Bronchial epithelial cell (primary cell): ENCODE measurements at regions not wholly inside any gene's neighbourhood (a gene's known extent, or its start where the extent isn't known, plus 50 kb on each side); places are given as distances from the start of the nearest gene placed in this dataset.

Experiments
- DNase-seq: peaks from one replicate; pipeline ENCODE4 v3.0.0-alpha.2; 2010; ENCODE audit warnings: low read depth
- FAIRE-seq: peaks from 2 replicates; lab custom pipeline; 2011; peaks lifted over from hg19 to GRCh38; lab: Jason Lieb, UNC
- H3K27me3 ChIP-seq: 2 replicates; pipeline ENCODE4 v1.5.1; 2011; ENCODE audit warnings: low read length; ENCODE audit not compliant: control insufficient read depth, insufficient read depth
- H3K36me3 ChIP-seq: 2 replicates; pipeline ENCODE4 v1.5.1; 2011; ENCODE audit warnings: low read length; ENCODE audit not compliant: control insufficient read depth, insufficient read depth
- H3K4me3 ChIP-seq: 2 replicates; pipeline ENCODE4 v1.5.1; 2011; ENCODE audit warnings: mild to moderate bottlenecking, low read depth, low read length, control low read depth
- TF ChIP-seq, protein P1 (sequence below): IDR thresholded peaks from 2 replicates; pipeline ENCODE4 v1.5.1; 2011; ENCODE audit warnings: mild to moderate bottlenecking, moderate library complexity, low read length, control low read depth, inconsistent platforms; ENCODE audit not compliant: insufficient read depth, severe bottlenecking

DNA sequence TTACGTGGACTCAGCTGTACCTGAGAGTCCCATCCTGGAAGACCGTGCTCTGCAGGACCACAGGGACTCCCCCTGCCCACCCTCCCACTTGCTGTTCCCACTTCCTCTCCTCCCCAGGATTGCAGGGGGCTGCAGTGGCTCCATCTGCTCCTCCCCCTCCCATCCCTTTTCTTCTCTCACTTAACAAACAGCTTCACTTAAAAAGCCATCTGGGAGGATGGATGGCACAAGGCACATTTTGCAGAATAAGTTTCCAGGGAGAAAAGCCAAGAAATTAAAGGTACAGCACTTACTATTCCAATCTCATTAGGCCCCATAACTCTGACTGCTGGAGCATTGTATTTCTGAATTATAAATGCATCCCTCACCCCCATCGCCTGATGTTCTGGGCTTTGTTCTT, 458.7 kb downstream of the PTPRU start:
- TF ChIP-seq, protein P1, sequence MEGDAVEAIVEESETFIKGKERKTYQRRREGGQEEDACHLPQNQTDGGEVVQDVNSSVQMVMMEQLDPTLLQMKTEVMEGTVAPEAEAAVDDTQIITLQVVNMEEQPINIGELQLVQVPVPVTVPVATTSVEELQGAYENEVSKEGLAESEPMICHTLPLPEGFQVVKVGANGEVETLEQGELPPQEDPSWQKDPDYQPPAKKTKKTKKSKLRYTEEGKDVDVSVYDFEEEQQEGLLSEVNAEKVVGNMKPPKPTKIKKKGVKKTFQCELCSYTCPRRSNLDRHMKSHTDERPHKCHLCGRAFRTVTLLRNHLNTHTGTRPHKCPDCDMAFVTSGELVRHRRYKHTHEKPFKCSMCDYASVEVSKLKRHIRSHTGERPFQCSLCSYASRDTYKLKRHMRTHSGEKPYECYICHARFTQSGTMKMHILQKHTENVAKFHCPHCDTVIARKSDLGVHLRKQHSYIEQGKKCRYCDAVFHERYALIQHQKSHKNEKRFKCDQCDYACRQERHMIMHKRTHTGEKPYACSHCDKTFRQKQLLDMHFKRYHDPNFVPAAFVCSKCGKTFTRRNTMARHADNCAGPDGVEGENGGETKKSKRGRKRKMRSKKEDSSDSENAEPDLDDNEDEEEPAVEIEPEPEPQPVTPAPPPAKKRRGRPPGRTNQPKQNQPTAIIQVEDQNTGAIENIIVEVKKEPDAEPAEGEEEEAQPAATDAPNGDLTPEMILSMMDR = no peak
- H3K4me3 ChIP-seq = no peak overlapping the region
- no peak for FAIRE-seq
- no peaks in the 10 kb centered on the region for H3K36me3 ChIP-seq
- H3K27me3 ChIP-seq = peaks cover 8% of the 10 kb centered on the region
- no peak for DNase-seq

DNA sequence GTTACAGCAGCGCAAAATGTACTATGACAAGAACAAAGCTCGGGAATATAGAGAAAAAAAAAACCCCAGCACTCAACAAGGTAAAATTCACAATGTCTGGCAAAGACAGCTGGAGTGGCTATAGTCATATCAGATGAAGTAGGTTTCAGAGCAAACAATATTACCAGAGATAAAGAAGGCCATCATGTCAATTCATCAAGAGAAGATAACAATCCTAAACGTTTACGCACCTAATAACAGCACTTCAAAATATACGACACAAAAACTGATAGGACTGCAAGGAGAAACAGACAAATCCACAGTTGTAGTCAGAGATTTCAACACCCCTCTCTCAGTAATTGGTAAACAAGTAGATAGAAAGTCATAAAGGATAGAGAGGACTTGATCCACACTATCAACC, 455.2 kb downstream of the PTPRU start:
- Histone ChIP-seq H3K4me3 (no peak overlapping the region), H3K27me3 (peaks cover 7% of the 10 kb centered on the region), H3K36me3 (no peaks in the 10 kb centered on the region)
- TF ChIP-seq, protein P1 = no peak
- DNase-seq = no peak
- FAIRE-seq = no peak

DNA sequence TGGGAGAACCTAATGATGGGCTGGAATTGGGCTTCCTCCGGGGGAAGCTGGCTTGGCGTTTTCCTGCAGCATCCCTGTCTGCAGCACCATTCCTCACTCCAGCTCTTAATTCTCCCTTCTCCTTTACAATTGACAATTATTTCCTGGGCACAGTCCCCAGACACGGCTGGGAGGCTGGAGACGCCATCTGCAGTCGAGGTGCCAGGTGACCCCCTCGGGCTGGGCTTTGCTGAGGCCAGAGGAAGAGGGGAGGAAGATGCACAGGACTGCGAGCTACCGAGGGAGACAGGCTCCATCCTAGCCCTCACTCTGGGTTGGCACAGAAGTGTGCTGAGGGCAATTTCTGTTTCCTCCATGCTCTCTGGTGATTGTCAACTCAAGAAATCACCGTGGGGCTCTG, 453.8 kb downstream of the PTPRU start:
- H3K4me3 ChIP-seq = no peak overlapping the region
- FAIRE-seq = no peak
- H3K36me3 ChIP-seq = no peaks in the 10 kb centered on the region
- no peak for DNase-seq
- peaks cover 7% of the 10 kb centered on the region for H3K27me3 ChIP-seq
- TF ChIP-seq, protein P1 = no peak

DNA sequence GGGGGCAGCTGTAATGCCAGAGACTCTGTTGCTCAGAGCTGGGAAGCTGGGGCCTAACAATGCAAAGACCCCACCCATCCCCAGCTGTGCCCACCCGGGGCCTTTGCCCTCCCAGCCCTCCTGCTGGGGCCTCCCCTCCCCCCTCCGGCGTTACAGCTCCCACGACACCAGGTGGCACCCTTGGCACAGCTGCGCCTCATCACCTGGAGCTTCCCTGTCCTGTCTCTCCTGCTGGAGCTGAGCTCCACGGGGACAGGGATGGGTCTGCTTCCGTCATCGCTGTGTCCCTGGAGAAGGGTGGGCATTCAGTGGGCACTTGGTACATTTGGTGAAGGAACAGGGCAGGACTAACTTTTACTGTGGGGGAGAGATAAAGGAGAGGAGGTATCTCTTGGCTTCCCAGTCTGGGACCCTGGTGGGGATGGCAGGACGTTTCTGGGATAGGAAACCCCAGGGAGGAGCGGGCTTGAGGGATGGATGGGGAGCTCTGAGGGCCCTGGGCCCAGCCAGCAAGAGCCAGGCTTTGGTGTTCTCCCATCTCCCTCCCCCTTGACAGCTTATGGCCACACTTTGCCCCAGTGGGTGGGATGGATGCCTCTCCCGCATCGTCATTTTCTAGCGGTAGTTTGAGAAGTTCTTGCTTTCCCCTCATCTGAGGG, 453.2 kb downstream of the PTPRU start:
- FAIRE-seq (no peak), DNase-seq (no peak)
- Histone ChIP-seq H3K27me3 (peaks cover 7% of the 10 kb centered on the region), H3K4me3 (no peak overlapping the region), H3K36me3 (no peaks in the 10 kb centered on the region)
- TF ChIP-seq, protein P1 = peak; percentile 8

DNA sequence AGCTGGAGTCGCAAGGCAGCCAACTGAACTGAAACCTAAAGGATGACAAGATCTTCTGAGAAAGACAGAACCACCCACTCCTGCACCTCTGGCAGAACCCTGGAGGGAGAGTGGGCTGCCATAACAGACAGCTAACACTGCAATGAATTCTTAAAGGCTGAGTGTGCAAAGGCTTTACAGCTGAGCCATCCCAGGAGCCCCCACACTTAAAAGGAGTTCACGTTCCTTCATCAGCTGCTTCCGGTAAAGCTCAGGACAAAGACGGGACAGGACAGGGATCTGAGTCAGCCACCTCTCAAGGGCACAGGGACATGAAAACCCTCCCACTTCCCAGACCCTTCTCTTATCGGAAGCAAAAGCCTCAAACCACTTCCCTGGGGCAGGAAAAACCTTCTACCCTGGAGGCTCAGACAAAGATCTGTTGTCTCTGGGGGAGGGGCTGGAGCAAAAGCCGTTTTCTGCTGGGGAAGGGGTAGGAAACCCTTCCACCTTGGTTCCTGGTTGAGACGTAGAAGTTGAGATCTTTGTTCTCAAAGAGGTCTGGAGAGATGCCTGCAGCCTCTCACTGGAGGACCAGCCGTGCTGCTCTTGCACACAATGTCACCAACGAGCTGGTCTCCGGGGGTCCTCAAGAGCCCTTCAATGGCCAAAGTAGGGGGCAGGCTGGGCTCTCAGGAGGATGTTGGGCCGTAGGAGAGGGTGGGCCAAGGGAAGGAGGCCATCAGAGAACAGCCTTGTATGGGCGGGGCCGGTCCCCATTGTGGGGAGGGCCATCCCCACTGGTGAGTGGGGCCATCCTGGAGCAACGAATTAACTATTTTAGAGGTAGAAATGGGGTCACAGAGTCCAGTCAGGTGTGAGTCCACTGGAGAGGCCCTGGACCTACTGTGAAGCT, 452.4 kb downstream of the PTPRU start:
- FAIRE-seq (peak; percentile 94), DNase-seq (peak; percentile 53)
- Histone ChIP-seq H3K4me3 (no peak overlapping the region), H3K27me3 (peaks cover 7% of the 10 kb centered on the region), H3K36me3 (no peaks in the 10 kb centered on the region)
- TF ChIP-seq, protein P1 = no peak
